Stimulated activated effector memory CD8-positive, alpha-beta T cell treated with anti-CD3 and anti-CD28 coated beads, Interleukin-12 subunit alpha, Interleukin-12 subunit beta, amount 100 ng/mL, for 72 hours (primary cell): ENCODE measurements at regions not wholly inside any gene's neighbourhood (a gene's known extent, or its start where the extent isn't known, plus 50 kb on each side); places are given as distances from the start of the nearest gene placed in this dataset.

Experiments
- ATAC-seq: fragments of 150-1000 bp; cut with Tn5 transposase; 2 replicates; pipeline ENCODE4 v1.10.0; 2021
- DNase-seq, 2 donors: peaks; one replicate each; pipeline ENCODE4 v3.0.0; 2021 to 2022; ENCODE audit warnings: low spot score in 2 of 2
- H3K27ac Mint-ChIP-seq: one replicate; pipeline ENCODE4 v1.8.0; 2022; ENCODE audit warnings: mild to moderate bottlenecking, mixed read lengths
- H3K36me3 Mint-ChIP-seq: one replicate; pipeline ENCODE4 v1.8.0; 2022; ENCODE audit warnings: mild to moderate bottlenecking, mixed read lengths
- H3K4me1 Mint-ChIP-seq: one replicate; pipeline ENCODE4 v1.8.0; 2022; ENCODE audit warnings: mixed read lengths
- H3K4me3 Mint-ChIP-seq: one replicate; pipeline ENCODE4 v1.8.0; 2022; ENCODE audit warnings: mild to moderate bottlenecking, mixed read lengths
- H3K9me3 Mint-ChIP-seq: one replicate; pipeline ENCODE4 v1.8.0; 2022; ENCODE audit warnings: mixed read lengths

- H3K36me3 Mint-ChIP-seq = no peaks in the 10 kb centered on the region
- H3K4me1 Mint-ChIP-seq = peaks cover 6% of the 10 kb centered on the region
- ATAC-seq = no peak
- no peak overlapping the region for H3K27ac Mint-ChIP-seq
- H3K9me3 Mint-ChIP-seq = no peaks in the 10 kb centered on the region
- DNase-seq = no peak
- H3K4me3 Mint-ChIP-seq = no peak overlapping the region
These were observed 50.5 kb upstream of the SHISAL1 start for GRCh38 chr22:44363013-44363979.

GRCh38 chr22:44362249-44363012 lies 49.7 kb upstream of the SHISAL1 start:
- H3K9me3 Mint-ChIP-seq = no peaks in the 10 kb centered on the region

More at GRCh38 chr22:44362249-44363012, 49.7 kb upstream of the SHISAL1 start:
- Mint-ChIP-seq H3K4me3 (no peak overlapping the region), H3K4me1 (peaks cover 6% of the 10 kb centered on the region), H3K36me3 (no peaks in the 10 kb centered on the region), H3K27ac (no peak overlapping the region)
- DNase-seq (no peak), ATAC-seq (no peak)
